ENCODE measurements at regions not wholly inside any gene's neighbourhood (a gene's known extent, or its start where the extent isn't known, plus 50 kb on each side); places are given as distances from the start of the nearest gene placed in this dataset.

DNA sequence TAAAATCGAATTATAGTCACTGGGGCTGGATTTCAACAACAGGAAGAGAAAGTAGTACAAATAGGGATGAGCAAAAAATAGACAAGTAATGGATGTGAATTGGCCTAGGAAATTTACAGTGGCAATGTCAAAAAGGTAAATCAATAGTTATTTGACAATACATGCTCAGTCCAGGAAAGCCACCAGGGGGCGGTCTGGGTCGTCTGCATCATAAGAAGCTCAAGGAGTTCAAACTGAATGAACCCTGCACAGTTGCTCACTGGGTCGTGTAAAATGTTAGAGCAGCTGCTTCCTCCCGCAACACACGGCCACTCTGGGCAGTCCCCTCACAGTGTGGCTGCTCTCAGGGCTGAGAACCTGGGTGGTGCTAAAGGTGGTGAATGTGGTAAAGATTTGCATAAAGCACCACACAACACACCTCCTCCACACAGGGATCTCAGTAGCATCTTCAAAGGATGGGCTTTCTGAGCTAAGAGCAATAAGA lies 85.9 kb downstream of the ZNF280B start (continued):
- TF ChIP-seq STAT5A (IDR thresholded peaks at IDR 0.05; ENCODE audit: borderline replicate concordance, low read length) (no peak), SIN3A (IDR thresholded peaks at IDR 0.05; ENCODE audit: borderline replicate concordance in 2 of 2, control insufficient read depth in 1 of 2, low read depth in 2 of 2, low read length in 2 of 2) (no peak), RFX7 (CRISPR knock-in tag; IDR thresholded peaks at IDR 0.05) (0 out of 2 replicates have a peak, but pooled peaks have one; percentile 67), ZNF197 (CRISPR knock-in tag; IDR thresholded peaks at IDR 0.05; ENCODE audit: low read depth) (no peak), ZSCAN32 (CRISPR knock-in tag; IDR thresholded peaks at IDR 0.05) (no peak), MXI1 (IDR thresholded peaks at IDR 0.05; ENCODE audit: low read depth, low read length) (0 out of 2 replicates have a peak, but pooled peaks have one; percentile 26), IFI16 (CRISPR knock-in tag; IDR thresholded peaks at IDR 0.05) (peak; percentile 6; the same call in 1 of the 2 replicates), CEBPB (tag; IDR thresholded peaks at IDR 0.05) (no peak), TBL1XR1 (IDR thresholded peaks at IDR 0.05; ENCODE audit: low read length in 2 of 2) (peak in 1 of 2 experiments; percentile 67; a peak in 1 of 4 replicates), ZEB2 (IDR thresholded peaks at IDR 0.05) (no peak), SMAD4 (CRISPR knock-in tag; conservative IDR thresholded peaks at IDR 0.05) (no peak), SRF (CRISPR knock-in tag; IDR thresholded peaks at IDR 0.05) (peak in 1 of 2 experiments; percentile 76; a peak in 1 of 4 replicates), RHOXF2B (CRISPR knock-in tag; conservative IDR thresholded peaks at IDR 0.05) (peak; percentile 95), TEAD1 (CRISPR knock-in tag; IDR thresholded peaks at IDR 0.05) (peak; percentile 8 to 66; a peak in 1 of 4 replicates), SIN3B (IDR thresholded peaks at IDR 0.05; ENCODE audit: low read depth) (no peak), HDAC6 (IDR thresholded peaks at IDR 0.05; ENCODE audit: low read depth, low read length) (no peak), RUNX1 (IDR thresholded peaks at IDR 0.05; ENCODE audit: low read depth) (peak; percentile 75; the same call in 1 of the 2 replicates), ZKSCAN8 (CRISPR knock-in tag; IDR thresholded peaks at IDR 0.05) (no peak)
- TF ChIP-seq, protein P1, sequence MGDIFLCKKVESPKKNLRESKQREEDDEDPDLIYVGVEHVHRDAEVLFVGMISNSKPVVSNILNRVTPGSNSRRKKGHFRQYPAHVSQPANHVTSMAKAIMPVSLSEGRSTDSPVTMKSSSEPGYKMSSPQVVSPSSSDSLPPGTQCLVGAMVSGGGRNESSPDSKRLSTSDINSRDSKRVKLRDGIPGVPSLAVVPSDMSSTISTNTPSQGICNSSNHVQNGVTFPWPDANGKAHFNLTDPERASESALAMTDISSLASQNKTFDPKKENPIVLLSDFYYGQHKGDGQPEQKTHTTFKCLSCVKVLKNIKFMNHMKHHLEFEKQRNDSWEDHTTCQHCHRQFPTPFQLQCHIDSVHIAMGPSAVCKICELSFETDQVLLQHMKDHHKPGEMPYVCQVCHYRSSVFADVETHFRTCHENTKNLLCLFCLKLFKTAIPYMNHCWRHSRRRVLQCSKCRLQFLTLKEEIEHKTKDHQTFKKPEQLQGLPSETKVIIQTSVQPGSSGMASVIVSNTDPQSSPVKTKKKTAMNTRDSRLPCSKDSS (IDR thresholded peaks at IDR 0.05; ENCODE audit: low read depth, partially characterized antibody) = no peak
- TF ChIP-seq, protein P2, sequence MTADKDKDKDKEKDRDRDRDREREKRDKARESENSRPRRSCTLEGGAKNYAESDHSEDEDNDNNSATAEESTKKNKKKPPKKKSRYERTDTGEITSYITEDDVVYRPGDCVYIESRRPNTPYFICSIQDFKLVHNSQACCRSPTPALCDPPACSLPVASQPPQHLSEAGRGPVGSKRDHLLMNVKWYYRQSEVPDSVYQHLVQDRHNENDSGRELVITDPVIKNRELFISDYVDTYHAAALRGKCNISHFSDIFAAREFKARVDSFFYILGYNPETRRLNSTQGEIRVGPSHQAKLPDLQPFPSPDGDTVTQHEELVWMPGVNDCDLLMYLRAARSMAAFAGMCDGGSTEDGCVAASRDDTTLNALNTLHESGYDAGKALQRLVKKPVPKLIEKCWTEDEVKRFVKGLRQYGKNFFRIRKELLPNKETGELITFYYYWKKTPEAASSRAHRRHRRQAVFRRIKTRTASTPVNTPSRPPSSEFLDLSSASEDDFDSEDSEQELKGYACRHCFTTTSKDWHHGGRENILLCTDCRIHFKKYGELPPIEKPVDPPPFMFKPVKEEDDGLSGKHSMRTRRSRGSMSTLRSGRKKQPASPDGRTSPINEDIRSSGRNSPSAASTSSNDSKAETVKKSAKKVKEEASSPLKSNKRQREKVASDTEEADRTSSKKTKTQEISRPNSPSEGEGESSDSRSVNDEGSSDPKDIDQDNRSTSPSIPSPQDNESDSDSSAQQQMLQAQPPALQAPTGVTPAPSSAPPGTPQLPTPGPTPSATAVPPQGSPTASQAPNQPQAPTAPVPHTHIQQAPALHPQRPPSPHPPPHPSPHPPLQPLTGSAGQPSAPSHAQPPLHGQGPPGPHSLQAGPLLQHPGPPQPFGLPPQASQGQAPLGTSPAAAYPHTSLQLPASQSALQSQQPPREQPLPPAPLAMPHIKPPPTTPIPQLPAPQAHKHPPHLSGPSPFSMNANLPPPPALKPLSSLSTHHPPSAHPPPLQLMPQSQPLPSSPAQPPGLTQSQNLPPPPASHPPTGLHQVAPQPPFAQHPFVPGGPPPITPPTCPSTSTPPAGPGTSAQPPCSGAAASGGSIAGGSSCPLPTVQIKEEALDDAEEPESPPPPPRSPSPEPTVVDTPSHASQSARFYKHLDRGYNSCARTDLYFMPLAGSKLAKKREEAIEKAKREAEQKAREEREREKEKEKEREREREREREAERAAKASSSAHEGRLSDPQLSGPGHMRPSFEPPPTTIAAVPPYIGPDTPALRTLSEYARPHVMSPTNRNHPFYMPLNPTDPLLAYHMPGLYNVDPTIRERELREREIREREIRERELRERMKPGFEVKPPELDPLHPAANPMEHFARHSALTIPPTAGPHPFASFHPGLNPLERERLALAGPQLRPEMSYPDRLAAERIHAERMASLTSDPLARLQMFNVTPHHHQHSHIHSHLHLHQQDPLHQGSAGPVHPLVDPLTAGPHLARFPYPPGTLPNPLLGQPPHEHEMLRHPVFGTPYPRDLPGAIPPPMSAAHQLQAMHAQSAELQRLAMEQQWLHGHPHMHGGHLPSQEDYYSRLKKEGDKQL (CRISPR knock-in tag; IDR thresholded peaks at IDR 0.05; ENCODE audit: borderline replicate concordance) = peak; percentile 82; the same call in 1 of the 2 replicates
- TF ChIP-seq, protein P3, sequence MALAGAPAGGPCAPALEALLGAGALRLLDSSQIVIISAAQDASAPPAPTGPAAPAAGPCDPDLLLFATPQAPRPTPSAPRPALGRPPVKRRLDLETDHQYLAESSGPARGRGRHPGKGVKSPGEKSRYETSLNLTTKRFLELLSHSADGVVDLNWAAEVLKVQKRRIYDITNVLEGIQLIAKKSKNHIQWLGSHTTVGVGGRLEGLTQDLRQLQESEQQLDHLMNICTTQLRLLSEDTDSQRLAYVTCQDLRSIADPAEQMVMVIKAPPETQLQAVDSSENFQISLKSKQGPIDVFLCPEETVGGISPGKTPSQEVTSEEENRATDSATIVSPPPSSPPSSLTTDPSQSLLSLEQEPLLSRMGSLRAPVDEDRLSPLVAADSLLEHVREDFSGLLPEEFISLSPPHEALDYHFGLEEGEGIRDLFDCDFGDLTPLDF (CRISPR knock-in tag; IDR thresholded peaks at IDR 0.05) = peak; percentile 90; the same call in 1 of the 2 replicates
